SKM-1 (cell line): ENCODE measurements at regions not wholly inside any gene's neighbourhood (a gene's known extent, or its start where the extent isn't known, plus 50 kb on each side); places are given as distances from the start of the nearest gene placed in this dataset.

ENCODE experiments used
- DNase-seq: peaks from one replicate; lab custom pipeline; 2025; ENCODE audit not compliant: unreplicated experiment; lab: John Stamatoyannopoulos, UW

DNA sequence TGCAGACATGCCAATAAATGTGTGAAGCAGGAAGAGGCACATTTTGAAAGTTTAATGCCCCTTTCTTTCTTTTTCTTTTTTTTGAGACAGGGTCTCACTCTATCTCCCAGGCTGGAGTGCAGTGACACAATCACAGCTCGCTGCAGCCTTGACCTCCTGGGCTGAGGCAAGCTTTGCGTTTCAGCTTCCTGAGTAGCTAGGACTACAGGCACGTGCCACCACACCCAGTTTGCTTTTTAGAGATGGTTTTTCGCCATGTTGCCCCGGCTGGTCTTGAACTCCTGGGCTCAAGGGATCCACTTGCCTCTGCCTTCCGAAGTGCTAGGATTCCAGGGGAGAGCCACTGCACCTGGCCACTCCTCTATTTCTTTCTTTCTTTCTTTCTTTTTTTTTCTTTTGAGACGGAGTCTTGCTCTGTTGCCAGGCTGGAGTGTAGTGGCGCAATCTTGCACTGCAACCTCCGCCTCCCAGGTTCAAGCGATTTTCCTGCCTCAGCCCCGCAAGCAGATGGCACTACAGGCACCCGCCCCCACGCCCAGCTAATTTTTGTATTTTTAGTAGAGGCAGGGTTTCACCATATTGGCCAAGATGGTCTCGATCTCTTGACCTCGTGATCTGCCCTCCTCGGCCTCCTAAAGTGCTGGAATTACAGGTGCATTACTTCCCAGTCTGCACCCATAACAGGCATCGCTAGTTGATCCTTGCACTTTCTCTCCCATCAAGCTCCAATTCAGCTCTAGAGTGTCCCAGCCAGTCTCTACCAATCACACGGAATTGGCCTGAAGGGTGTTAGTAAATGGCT, 77.5 kb upstream of the RUNX3 start:
- peak; percentile 22 for DNase-seq

- no peak for DNase-seq
Measured at GRCh38 chr1:25006770-25007169, 76.7 kb upstream of the RUNX3 start.

DNA sequence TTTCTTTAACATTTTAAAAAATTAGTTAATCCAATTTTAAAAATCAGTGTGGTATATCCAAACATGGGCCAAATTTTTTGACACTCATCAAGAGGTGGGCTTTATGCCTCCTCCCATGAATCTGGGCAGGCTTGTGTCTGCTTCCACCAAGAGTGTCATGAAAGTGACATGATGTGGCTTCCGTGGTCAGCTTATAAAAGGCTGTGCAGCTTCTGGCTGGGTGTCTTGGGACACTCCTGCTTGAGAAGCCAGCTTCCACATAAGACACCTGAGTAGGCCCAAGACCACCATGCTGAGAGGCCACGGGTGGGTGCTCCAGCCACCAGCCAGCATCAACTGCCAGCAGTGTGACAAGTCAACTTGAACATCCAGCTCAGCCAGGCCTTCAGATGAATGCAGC, 74.3 kb upstream of the RUNX3 start:
- no peak for DNase-seq

DNA sequence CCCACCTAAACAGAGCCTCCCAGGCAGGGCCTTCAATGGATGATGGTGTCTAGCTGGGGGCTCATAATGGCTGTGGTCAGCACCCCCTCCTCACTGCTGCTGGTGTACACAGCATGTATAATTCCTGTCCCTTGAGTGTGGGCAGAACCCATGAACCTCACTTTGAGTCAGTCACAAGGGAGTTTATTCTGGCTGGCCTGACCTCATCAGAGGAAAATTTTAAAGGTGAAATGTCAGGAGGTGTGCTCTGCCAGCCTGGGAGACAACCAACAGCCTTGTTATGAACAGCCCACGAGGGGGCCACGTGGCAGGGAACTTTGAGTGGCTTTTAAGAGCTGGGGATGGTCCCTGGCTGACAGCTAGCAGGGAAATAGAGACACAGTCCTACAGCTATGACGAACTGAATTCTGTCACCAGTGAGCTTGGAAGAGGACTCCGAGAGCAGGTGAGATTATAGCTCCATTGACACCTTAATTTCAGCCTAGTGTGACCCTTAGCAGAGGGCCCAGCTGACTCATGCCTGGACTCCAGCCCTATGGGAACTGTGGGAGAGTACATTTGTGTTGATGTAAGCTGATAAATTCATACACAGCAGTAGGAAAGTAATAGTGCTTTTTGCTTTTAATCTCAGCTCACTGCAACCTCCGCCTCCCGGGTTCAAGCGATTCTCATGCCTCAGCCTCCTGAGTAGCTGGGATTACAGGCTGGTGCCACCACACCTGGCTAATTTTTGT, 73.5 kb upstream of the RUNX3 start:
- DNase-seq: no peak

GRCh38 chr1:25003000-25003399, 72.9 kb upstream of the RUNX3 start:
- DNase-seq: no peak

GRCh38 chr1:25001125-25001915, 71.2 kb upstream of the RUNX3 start:
- DNase-seq: no peak

GRCh38 chr1:24999906-25000305, 69.8 kb upstream of the RUNX3 start:
- no peak for DNase-seq

DNA sequence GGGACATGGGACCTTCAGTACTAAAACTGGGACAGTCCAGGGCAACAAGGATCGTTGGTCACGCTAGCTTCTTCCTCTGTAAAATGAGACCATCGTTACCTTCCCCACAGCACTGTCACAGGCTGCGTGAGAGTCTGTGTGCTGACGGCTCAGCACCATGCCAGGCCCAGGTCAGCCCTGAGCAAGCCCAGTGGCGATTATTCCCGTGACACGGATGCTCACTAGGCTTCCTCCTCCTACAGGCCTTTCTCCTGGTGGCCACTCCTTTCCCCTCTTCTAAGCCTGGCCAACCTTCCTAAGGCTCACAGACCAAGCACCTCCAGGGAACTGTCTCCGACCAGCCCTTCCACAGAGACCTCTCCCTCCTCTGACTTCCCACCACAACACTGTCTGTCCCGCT, 69.3 kb upstream of the RUNX3 start:
- DNase-seq: no peak

DNA sequence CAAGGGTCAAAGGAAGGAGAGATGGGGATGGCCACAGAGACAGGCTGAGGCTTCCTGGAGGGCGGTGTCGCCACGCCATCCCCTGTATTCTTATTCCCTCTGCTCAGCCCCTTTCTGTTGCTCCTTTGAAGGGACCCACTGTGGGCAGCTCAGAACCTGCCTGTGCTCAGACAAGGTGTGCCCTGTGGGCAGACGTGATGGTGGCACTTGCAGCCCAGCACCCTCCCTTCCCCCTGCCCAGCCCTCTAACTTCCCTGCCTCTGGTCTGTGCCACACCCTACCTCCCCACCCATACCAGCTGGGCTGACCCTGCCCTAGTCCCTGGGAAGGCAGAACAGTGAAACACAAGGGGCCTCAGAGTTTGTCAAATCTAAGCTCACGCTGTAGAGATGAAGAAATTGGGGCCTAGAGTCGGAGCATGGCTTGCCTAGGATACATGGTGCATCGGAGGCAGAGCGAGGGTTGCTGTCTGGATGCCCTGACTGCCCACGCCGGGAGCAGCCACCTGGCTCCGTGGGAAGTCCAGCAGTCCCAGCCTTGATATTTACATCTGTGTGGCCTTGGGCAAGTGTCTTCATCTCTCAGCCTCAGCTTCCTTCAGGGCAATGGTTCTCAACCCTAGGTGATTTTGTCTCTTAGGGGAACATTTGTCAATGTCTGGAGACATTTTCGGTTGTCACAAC, 68.6 kb upstream of the RUNX3 start:
- DNase-seq: no peak

GRCh38 chr1:24996983-24997893, 67.2 kb upstream of the RUNX3 start:
- DNase-seq: no peak

DNA sequence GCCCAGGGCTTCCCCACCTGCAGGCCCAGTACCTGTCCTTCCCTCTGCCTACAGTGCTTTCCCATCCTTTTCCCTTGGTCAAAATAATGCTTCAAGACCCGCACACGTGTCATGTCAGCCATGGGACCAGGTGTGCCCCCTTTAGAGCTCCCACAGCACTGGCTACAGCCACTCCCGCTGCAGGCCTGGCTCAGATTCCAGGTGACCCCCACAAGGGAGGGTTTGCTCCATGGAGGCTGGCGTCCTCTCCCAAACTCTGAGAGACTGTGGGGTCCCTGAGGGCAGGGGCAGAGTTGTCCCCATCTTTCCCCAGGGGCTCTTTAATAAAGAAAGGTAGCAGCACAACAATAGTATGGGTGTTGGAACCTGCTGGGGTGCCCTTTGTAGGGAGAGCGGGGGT, 66.4 kb upstream of the RUNX3 start:
- DNase-seq: no peak

DNA sequence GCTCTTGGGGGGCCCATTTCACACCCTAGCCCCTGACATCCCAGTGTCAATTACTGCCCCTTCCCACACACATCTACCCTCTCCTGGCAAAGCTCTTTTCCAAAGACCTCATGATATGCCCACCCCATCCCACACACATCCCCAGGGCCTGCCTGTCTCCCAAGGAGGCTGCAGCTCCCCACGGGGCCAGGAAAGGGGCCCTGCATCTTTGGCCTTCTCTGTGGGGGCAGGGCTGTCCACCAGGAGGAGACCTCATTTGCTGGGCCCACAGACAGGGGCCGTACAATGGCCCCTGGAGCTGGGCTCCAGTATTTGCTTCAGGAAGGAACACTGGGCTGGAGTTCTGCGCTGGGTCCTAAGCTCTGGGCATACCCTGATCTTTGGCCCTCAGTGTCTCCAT, 65.6 kb upstream of the RUNX3 start:
- no peak for DNase-seq

GRCh38 chr1:24995140-24995539, 65.1 kb upstream of the RUNX3 start:
- no peak for DNase-seq

DNA sequence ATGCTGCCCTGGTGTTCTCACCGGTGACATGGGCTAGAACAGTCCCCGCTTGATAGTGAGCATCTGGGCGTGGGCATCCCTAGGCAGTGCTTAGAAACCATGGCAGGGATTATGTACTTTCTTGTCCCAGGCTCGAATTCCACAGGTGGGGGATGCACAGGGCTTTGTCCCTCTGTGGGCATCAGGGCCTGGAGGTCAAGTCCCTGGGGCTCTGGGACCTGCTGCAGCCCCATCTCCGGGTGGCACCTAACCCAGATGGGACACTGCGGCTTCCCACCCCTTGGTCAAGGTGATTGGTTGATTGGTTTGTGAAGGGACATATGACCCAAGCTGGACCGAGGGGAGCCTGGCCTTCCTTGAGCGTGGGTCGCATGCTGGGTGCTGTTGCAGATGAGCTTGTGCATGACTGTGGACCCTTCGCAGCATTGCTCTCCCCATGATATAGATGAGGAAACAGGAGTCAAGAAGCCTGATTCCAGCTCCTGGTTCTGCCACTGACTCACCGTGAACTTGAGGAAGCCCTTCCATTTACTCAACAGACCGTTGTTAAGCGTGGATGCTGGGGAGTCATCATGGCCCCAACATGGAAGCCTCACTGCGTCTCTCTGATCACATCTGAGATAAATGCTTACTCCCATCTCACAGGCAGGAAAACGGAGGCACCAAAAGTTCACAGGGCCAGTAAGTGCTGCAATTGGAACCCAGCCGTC, 64.0 kb upstream of the RUNX3 start:
- DNase-seq: no peak

DNA sequence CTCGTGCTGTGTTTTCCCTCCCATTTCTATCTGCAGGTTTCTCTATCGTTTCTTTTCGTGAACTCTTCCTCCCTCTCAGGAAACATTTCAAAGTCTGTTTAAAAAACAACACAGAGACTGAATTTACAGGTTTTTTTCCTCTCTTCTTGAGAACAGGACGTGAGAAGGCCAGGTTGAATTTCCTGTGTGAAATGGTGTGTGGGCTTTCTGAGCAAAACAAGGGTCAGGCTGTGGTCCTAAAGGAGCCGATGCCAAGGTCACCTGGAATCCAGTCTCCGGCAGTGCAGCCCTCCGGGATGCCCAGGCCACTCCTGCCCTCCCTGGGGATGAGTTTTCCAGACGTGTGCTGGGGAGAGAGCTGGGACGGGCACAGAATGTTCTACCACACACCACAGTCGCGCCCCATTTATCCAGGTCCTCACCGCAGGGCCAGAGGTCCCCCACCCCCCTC, 62.7 kb upstream of the RUNX3 start:
- DNase-seq: no peak

GRCh38 chr1:24992124-24992760, 62.2 kb upstream of the RUNX3 start:
- no peak for DNase-seq

DNA sequence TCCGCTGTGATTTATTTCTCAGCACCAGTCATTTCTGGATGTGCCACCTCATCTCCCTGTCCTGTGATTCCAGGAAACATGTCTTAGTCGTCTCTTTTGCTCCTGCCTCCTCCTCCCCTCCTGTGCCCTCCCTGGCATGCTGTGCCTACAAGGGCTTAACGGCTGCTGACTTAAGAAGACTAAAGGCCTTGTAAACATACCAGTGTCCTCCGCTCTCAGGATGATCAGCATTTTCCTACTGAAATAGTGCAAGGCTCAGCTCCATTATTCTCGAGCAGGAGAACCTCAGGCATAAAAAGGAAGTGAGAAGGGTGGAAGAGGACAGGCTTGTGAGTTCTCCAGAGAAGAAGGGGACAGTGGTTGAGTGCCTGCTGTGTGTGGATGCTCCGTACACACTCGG, 61.6 kb upstream of the RUNX3 start:
- no peak for DNase-seq

- no peak for DNase-seq
Measured at GRCh38 chr1:24990779-24991641, 60.9 kb upstream of the RUNX3 start.
